ENCODE measurements at regions not wholly inside any gene's neighbourhood (a gene's known extent, or its start where the extent isn't known, plus 50 kb on each side); places are given as distances from the start of the nearest gene placed in this dataset.
A peak's percentile ranks its signal among the peaks of the same experiment; 100 is the strongest.

DNA sequence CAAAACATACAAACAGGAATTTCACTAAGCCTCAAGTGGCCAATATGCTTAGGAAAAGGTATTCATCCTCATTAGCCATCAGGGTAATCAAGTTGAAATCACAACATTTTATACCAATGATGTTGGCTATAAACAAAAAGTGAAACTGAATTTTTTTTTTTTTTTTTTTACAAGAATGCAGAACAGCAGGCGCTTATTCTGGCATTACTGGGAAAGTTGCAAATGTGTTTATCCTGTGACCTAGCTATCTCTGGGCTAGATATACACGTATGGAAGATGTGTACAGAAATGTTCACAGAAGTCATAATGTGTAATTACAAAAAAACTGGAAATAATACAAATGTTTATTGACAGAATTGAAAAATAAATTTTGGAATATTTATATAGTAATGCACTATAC lies 1430.4 kb upstream of the TENM3 start:
- TF ChIP-seq, protein P1, sequence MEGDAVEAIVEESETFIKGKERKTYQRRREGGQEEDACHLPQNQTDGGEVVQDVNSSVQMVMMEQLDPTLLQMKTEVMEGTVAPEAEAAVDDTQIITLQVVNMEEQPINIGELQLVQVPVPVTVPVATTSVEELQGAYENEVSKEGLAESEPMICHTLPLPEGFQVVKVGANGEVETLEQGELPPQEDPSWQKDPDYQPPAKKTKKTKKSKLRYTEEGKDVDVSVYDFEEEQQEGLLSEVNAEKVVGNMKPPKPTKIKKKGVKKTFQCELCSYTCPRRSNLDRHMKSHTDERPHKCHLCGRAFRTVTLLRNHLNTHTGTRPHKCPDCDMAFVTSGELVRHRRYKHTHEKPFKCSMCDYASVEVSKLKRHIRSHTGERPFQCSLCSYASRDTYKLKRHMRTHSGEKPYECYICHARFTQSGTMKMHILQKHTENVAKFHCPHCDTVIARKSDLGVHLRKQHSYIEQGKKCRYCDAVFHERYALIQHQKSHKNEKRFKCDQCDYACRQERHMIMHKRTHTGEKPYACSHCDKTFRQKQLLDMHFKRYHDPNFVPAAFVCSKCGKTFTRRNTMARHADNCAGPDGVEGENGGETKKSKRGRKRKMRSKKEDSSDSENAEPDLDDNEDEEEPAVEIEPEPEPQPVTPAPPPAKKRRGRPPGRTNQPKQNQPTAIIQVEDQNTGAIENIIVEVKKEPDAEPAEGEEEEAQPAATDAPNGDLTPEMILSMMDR (conservative IDR thresholded peaks at IDR 0.05; ENCODE audit: low read length), result no peak
- H3K4me3 ChIP-seq (ENCODE audit: low read length), result no peak overlapping the region

GRCh38 chr4:180814875-180815417 lies 1428.3 kb upstream of the TENM3 start:
- DNase-seq (ENCODE audit: low read depth), result no peak
- TF ChIP-seq, protein P1 (conservative IDR thresholded peaks at IDR 0.05; ENCODE audit: low read length), result no peak
- H3K4me3 ChIP-seq (ENCODE audit: low read length), result no peak overlapping the region

More for the DNA sequence above, 1430.4 kb upstream of the TENM3 start:
- no peak for DNase-seq (ENCODE audit: low read depth)

- TF ChIP-seq, protein P1 (conservative IDR thresholded peaks at IDR 0.05; ENCODE audit: low read length), result no peak
- H3K4me3 ChIP-seq (ENCODE audit: low read length), result no peak overlapping the region
- no peak for DNase-seq (ENCODE audit: low read depth)
Observed at GRCh38 chr4:180817529-180817928, 1425.7 kb upstream of the TENM3 start.

DNA sequence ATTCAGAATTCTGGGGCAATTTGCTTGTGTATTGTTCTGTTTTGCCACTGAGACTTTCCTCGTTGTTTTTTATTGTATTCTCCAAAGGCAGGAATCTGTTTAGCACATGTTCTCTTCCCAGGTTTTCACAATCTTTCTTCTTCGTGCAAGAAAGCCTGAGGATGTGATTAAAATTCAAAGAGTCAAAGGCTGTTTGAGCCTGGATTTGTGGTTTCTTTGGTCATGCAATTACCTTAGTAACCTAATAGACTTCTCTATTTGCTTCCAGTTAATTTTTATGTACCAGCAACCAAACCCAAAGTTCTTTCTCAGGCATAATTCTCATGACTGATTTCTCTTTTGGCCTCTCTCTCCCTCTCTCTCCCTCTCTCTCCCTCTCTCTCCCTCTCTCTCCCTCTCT lies 1420.1 kb upstream of the TENM3 start:
- DNase-seq (ENCODE audit: low read depth), result peak; percentile 73
- no peak overlapping the region for H3K4me3 ChIP-seq (ENCODE audit: low read length)
- TF ChIP-seq, protein P1 (conservative IDR thresholded peaks at IDR 0.05; ENCODE audit: low read length), result no peak

GRCh38 chr4:180827232-180828009 lies 1415.8 kb upstream of the TENM3 start:
- TF ChIP-seq, protein P1 (conservative IDR thresholded peaks at IDR 0.05; ENCODE audit: low read length), result no peak
- peak overlapping the region; percentile 60 for H3K4me3 ChIP-seq (ENCODE audit: low read length)
- DNase-seq (ENCODE audit: low read depth), result peak; percentile 23

DNA sequence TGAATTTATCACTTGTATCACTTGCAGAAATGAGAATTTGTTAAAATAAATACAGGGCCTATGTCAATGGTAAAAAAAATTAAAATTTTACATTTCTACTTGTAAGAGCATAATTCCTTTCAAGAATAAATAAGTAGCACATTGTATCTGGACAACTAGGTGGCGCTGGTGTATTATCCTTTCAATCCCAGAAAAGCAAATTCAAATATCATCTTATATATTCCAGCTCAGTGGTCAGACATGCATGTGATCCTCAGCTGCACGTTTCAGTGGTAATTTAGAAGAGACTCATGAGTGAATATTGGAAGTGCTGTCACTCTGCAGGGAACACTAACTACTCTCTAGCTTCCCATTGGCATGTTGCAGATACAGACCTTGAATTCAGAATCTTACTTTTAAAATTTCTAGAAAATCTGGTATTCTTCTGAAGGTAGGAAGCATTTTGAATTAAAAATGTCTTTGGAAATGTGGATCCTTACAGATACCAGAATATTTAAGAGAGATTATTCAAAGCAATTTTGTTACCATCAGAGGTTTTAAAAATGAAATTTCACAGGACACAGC lies 1414.7 kb upstream of the TENM3 start:
- no peak overlapping the region for H3K4me3 ChIP-seq (ENCODE audit: low read length)
- DNase-seq (ENCODE audit: low read depth), result peak; percentile 79
- TF ChIP-seq, protein P1 (conservative IDR thresholded peaks at IDR 0.05; ENCODE audit: low read length), result peak; percentile 85

DNA sequence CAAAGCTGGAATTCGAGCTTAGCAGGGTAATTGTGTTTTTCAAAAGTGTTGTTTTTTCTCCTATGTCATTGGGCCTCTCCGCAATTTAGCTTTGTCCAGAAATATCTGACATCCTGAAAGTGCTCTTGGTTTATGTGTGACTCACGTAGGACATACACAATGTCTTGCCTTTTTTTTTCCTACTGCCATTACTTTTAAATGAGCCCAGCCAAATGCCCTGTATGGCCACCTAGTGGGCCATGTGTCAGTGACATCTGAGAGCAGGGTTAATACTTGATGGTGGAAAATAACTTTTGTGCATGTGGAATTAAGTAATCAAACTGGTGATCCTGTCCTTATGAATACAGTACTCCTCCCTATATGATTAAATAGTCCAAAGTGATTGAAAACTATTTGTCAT lies 1411.1 kb upstream of the TENM3 start:
- TF ChIP-seq, protein P1 (conservative IDR thresholded peaks at IDR 0.05; ENCODE audit: low read length), result peak; percentile 14; the same call in 1 of the 2 replicates
- no peak for DNase-seq (ENCODE audit: low read depth)
- no peak overlapping the region for H3K4me3 ChIP-seq (ENCODE audit: low read length)
